ENCODE measurements at regions not wholly inside any gene's neighbourhood (a gene's known extent, or its start where the extent isn't known, plus 50 kb on each side); places are given as distances from the start of the nearest gene placed in this dataset.

- no peak for TF ChIP-seq CTCF (IDR thresholded peaks at IDR 0.05; ENCODE audit: low read depth, low read length, poor library complexity, severe bottlenecking)
- TF ChIP-seq EZH2phosphoT487 (IDR thresholded peaks at IDR 0.05; ENCODE audit: borderline replicate concordance, low read length), result no peak
Measured at GRCh38 chr3:81925385-81925784, 163.9 kb upstream of the GBE1 start.
